ENCODE measurements at regions not wholly inside any gene's neighbourhood (a gene's known extent, or its start where the extent isn't known, plus 50 kb on each side); places are given as distances from the start of the nearest gene placed in this dataset.

DNA sequence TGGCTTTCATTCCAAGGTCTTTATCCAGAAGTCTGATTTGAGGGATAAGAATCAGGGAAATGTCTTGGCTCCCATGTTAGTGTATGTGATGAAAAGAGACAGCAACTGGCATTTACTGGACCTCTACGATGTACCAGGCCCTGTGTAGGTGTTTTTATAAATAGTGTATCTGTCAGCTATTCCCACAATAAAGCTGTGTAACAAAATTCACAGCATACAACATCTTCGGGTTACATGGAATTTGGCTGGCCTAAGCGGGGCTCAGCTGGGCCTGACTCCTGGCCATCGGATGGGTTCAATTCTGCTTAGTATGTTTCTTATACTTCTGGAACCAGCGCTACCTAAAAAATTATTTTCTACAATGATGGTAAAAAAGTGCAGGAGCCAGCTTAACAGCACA, 128.2 kb downstream of the SNX5 start:
- TF ChIP-seq CTCF (IDR thresholded peaks at IDR 0.05) = no peak
- TF ChIP-seq POLR2A (IDR thresholded peaks at IDR 0.05) = no peak
- TF ChIP-seq POLR2AphosphoS5 (IDR thresholded peaks at IDR 0.05) = no peak
- TF ChIP-seq EP300 (IDR thresholded peaks at IDR 0.05) = no peak

Measured in suprapubic skin (tissue), 4 donors.